CD4-positive, alpha-beta T cell treated with Interleukin-17A for 4 hours (primary cell): ENCODE measurements at regions not wholly inside any gene's neighbourhood (a gene's known extent, or its start where the extent isn't known, plus 50 kb on each side); places are given as distances from the start of the nearest gene placed in this dataset.

ENCODE experiments used
- DNase-seq: peaks from one replicate; pipeline ENCODE4 v3.0.0-alpha.2; 2020; ENCODE audit warnings: mixed read lengths

- no peak for DNase-seq
These were observed 191.0 kb upstream of the S1PR3 start for GRCh38 chr9:88800329-88800682.

GRCh38 chr9:88801214-88801796 is 190.0 kb upstream of the S1PR3 start:
- DNase-seq: no peak

- DNase-seq: no peak
These were observed 188.7 kb upstream of the S1PR3 start for GRCh38 chr9:88802533-88802932.

- DNase-seq: no peak
These were observed 187.6 kb upstream of the S1PR3 start for GRCh38 chr9:88803546-88804253.

- DNase-seq: no peak
These were observed 187.0 kb upstream of the S1PR3 start for GRCh38 chr9:88804254-88804596.

GRCh38 chr9:88805217-88805943 is 185.9 kb upstream of the S1PR3 start:
- no peak for DNase-seq

- DNase-seq: no peak
These were observed 183.8 kb upstream of the S1PR3 start for GRCh38 chr9:88807426-88807825.

- no peak for DNase-seq
These were observed 183.1 kb upstream of the S1PR3 start for GRCh38 chr9:88808019-88808656.

GRCh38 chr9:88808761-88809354 is 182.4 kb upstream of the S1PR3 start:
- no peak for DNase-seq

GRCh38 chr9:88809355-88810161 is 181.7 kb upstream of the S1PR3 start:
- DNase-seq: no peak

GRCh38 chr9:88810826-88811225 is 180.4 kb upstream of the S1PR3 start:
- DNase-seq: no peak

GRCh38 chr9:88811511-88811910 is 179.8 kb upstream of the S1PR3 start:
- no peak for DNase-seq

GRCh38 chr9:88812938-88813637 is 178.2 kb upstream of the S1PR3 start:
- DNase-seq: no peak

- no peak for DNase-seq
These were observed 177.5 kb upstream of the S1PR3 start for GRCh38 chr9:88813638-88814209.

- DNase-seq: no peak
These were observed 176.7 kb upstream of the S1PR3 start for GRCh38 chr9:88814577-88814976.

GRCh38 chr9:88816141-88816540 is 175.1 kb upstream of the S1PR3 start:
- DNase-seq: no peak

GRCh38 chr9:88816591-88816990 is 174.7 kb upstream of the S1PR3 start:
- DNase-seq: no peak

GRCh38 chr9:88817628-88818027 is 173.6 kb upstream of the S1PR3 start:
- no peak for DNase-seq

- DNase-seq: no peak
These were observed 172.6 kb upstream of the S1PR3 start for GRCh38 chr9:88818495-88819201.

GRCh38 chr9:88819476-88819875 is 171.8 kb upstream of the S1PR3 start:
- DNase-seq: no peak

- no peak for DNase-seq
These were observed 171.2 kb upstream of the S1PR3 start for GRCh38 chr9:88820055-88820454.
